Smooth muscle cell (in vitro differentiated cells): ENCODE measurements at regions not wholly inside any gene's neighbourhood (a gene's known extent, or its start where the extent isn't known, plus 50 kb on each side); places are given as distances from the start of the nearest gene placed in this dataset.

Source experiments
- DNase-seq: peaks from one replicate; lab custom pipeline; 2025; ENCODE audit not compliant: unreplicated experiment; lab: John Stamatoyannopoulos, UW
- H2AFZ ChIP-seq: fragments of 200-600 bp; sonication (generic); 2 replicates; pipeline ENCODE4 v1.6.0; 2016; ENCODE audit warnings: antibody characterized with exemption, low read depth, mild to moderate bottlenecking
- H3F3A ChIP-seq: fragments of 200-600 bp; sonication (generic); 2 replicates; pipeline ENCODE4 v1.6.0; 2017; ENCODE audit warnings: antibody characterized with exemption, low read depth
- H3K27ac ChIP-seq: fragments of 200-600 bp; sonication (generic); 2 replicates; pipeline ENCODE4 v1.5.1; 2016; ENCODE audit warnings: low read depth, mild to moderate bottlenecking
- H3K27me3 ChIP-seq: fragments of 200-600 bp; sonication (generic); 2 replicates; pipeline ENCODE4 v1.6.1; 2016; ENCODE audit warnings: low read depth, mild to moderate bottlenecking
- H3K36me3 ChIP-seq: fragments of 200-600 bp; sonication (generic); 2 replicates; pipeline ENCODE4 v1.5.1; 2016; ENCODE audit warnings: low read depth
- H3K4me1 ChIP-seq: fragments of 200-600 bp; sonication (generic); 2 replicates; pipeline ENCODE4 v1.5.1; 2016; ENCODE audit warnings: low read depth
- H3K4me2 ChIP-seq: fragments of 200-600 bp; sonication (generic); 2 replicates; pipeline ENCODE4 v1.6.0; 2016; ENCODE audit warnings: mild to moderate bottlenecking
- H3K4me3 ChIP-seq: fragments of 200-600 bp; sonication (generic); 2 replicates; pipeline ENCODE4 v1.5.1; 2016; ENCODE audit warnings: mild to moderate bottlenecking
- H3K79me2 ChIP-seq: fragments of 200-600 bp; sonication (generic); 2 replicates; pipeline ENCODE4 v1.6.0; 2016; ENCODE audit warnings: low read depth, mild to moderate bottlenecking
- H3K9ac ChIP-seq: fragments of 200-600 bp; sonication (generic); 2 replicates; pipeline ENCODE4 v1.6.0; 2016; ENCODE audit warnings: low read depth
- H3K9me3 ChIP-seq: fragments of 200-600 bp; sonication (generic); replicated peaks from 2 replicates; pipeline ENCODE4 v1.5.1; 2016; ENCODE audit warnings: low read depth
- H4K20me1 ChIP-seq: fragments of 200-600 bp; sonication (generic); 2 replicates; pipeline ENCODE4 v1.6.0; 2016; ENCODE audit warnings: low read depth
- CTCF ChIP-seq: fragments of 200-600 bp; sonication (generic); IDR thresholded peaks from 2 replicates; pipeline ENCODE4 v1.5.1; 2017; ENCODE audit warnings: borderline replicate concordance, mild to moderate bottlenecking, antibody characterized with exemption; ENCODE audit not compliant: insufficient read depth, poor library complexity, severe bottlenecking
- WGBS: methylation state at CpG from one replicate; pipeline ENCODE4 v1.1.7; 2016; ENCODE audit warnings: low lambda C conversion rate; 5-methylcytosine and 5-hydroxymethylcytosine counted together
- small RNA-seq: library from RNA; depleted of rRNA; stranded (forward); fragments of <200 nt; gene quantifications from one replicate; pipeline ENCODE3, GENCODE V24; 2014

GRCh38 chr9:14365670-14366069 is 51.7 kb upstream of the NFIB start:
- H3K4me2 ChIP-seq = no peak overlapping the region
- no peak overlapping the region for H2AFZ ChIP-seq
- no peak overlapping the region for H3K4me3 ChIP-seq
- no peak overlapping the region for H3K9ac ChIP-seq
- H4K20me1 ChIP-seq = no peaks in the 10 kb centered on the region
- TF ChIP-seq CTCF = no peak
- no peak for DNase-seq
- no peaks in the 10 kb centered on the region for H3F3A ChIP-seq
- H3K79me2 ChIP-seq = no peaks in the 10 kb centered on the region
- no peaks in the 10 kb centered on the region for H3K36me3 ChIP-seq
- 93% methylated on average over 3 of the region's 3 CpGs for WGBS
- H3K27ac ChIP-seq = no peak overlapping the region
- H3K27me3 ChIP-seq = no peaks in the 10 kb centered on the region
- H3K4me1 ChIP-seq = peaks cover 5% of the 10 kb centered on the region
- H3K9me3 ChIP-seq = no peaks in the 10 kb centered on the region

Small RNA genes lying in the stretch of these regions (small RNA-seq; reads per million reads assigned to genes)
- gene AL159169.1 = 0.11 reads per million
